A204.1 (cell line): ENCODE measurements at regions not wholly inside any gene's neighbourhood (a gene's known extent, or its start where the extent isn't known, plus 50 kb on each side); places are given as distances from the start of the nearest gene placed in this dataset.
"Not testable (repeated sequence)": the region's sequence is repeated elsewhere in the genome, so short reads cannot be mapped to it uniquely, and the experiment has no call there.

Experiments
- FAIRE-seq: peaks from 2 replicates; lab custom pipeline; 2012; peaks lifted over from hg19 to GRCh38; lab: Jason Lieb, UNC

DNA sequence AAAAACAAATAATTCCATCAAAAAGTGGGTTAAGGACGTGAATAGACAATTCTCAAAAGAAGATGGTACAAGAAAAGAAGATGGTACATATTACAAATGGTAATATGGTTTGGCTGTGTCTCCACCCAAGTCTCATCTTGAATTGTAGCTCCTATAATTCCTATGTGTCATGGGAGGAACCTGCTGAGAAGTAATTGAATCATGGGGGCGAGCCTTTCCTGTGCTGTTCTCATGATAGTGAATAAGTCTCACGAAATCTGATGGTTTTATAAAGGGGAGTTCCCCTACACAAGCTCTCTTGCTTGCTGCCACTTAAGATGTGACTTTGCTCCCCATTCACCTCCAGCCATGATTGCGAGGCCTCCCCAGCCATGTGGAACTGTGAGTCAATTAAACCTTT, 172.9 kb downstream of the C11orf91 start:
- FAIRE-seq, result not testable (repeated sequence)

DNA sequence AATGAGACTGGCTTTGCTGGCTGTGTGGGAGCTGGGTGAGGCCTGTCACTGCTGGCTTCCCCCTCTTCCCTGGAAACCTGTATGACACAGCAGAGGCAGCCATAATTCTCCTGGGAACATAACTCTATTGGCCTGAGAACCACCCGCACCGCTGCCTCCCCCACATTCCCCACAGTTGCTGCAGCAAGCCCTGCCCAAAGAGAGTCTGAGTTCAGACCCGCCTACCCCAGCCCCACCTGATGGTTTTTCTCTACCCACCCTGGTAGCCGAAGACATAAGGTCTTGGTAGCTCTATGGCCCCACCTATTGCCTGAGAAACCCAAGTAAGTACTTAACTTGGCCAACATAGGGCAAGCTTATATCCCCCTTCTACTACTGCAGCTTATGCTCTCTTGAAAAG, 174.8 kb downstream of the C11orf91 start:
- FAIRE-seq, result no peak

DNA sequence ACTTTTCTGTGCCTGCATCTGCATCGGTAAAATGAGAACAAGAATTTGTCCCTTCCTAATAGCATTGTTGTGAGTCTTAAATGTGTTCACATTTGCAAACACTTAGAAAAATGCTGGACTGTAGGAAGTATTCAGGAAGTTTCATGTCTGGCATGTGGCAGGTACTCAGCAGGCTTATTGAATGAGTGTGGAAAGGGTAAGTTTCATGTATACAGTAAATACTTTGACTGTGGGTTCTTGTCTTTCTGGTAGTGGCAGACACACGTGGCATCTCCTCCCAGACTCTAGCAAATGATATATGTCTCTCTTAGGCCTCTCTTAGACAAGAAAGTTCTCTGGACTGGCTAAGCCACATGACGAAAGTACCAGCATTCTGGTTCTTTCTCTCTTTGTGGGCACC, 179.2 kb downstream of the C11orf91 start:
- FAIRE-seq, result no peak

DNA sequence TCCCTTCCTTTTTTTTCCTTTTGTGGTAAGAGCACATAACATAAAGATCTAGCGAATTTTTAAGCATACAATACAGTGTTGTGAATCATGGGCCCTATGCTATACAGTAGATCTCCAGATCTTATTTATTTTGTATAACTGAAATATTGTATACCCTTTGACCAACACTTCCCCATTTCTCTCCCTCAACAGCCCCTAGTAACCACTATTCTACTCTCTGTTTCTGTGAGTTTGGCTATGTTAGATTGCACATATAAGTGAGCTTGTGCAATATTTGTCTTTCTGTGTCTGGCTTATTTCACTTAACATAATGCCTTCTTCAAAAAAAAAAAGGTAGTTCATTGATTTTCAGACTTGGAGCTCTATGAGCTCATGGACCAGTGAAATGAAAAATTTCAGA, 180.5 kb downstream of the C11orf91 start:
- no peak for FAIRE-seq

DNA sequence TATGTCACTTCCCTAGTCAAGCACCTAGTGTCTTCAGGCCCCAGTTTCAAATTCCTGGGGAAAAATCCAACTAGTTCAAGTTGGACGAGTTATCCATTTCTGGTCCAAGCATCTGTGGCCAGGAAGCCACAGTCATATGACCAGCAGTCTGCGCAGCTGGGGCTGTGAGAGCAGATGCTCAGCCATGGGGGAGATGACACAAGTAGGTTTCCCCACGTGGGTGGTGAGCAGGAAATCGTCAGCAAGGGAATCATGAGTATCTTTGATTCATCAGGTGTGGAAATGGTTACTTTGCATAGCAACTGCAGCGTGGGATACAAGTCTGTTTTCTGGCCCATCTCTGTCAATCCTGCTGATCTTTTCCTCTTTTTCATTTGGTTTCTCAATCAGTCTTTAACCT, 185.3 kb downstream of the C11orf91 start:
- FAIRE-seq, result no peak

DNA sequence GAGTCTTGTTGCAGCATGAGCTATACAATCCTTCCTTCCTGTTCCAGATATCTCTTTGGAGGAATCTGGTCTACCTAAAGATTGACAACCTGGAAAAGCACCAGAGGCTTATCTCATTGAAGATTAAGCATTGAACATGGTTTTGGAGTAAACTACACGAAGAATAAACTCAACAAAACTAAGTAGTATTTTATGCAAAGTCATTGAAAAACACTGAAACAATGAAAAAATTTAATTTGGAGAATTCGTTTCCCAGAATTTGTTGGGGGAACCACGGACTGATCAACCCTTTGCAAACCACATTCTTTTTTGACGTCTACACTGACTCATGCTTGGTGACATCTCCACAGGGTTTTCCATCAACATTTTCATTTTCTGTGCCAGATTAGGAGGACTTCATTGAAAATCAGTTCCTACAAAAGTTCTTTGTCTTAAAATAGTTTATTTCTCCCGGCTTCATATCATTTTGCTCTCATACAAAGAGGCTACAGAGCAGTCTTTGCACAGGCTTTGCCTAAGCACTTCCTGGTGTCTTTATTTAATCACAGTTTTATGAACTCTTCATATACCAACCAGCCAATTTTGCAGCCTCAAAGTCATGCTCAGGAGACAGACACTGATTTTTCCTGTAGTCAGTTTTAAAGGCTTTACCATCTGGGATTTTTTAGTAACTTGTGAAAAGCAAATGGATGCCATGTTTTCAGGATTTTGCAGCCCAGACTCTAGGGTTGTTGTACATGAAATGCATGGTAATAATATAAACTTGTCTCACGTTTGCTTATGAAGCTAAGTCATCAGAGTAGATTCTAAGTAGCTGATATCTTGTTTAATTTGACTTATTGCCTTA, 186.3 kb downstream of the C11orf91 start:
- FAIRE-seq, result no peak

DNA sequence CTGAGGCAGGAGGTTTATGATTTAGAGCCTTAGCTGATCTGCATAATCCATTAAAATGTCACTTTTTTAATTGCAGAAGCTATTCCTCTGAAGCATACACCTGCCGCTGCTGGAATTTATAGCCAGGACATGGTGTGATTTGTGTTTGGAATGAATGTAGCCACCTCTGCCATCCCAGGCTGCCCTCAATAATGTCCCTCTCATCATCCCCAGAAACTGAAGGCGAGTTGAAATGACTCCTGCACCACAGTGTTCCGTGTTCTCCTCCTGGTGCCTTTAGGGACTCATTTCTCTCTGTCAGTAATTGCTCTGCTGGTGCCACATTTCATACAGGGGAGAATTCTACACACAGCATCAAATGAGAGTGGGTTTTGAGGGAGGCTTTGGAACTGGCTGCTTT, 191.0 kb downstream of the C11orf91 start:
- FAIRE-seq, result no peak

DNA sequence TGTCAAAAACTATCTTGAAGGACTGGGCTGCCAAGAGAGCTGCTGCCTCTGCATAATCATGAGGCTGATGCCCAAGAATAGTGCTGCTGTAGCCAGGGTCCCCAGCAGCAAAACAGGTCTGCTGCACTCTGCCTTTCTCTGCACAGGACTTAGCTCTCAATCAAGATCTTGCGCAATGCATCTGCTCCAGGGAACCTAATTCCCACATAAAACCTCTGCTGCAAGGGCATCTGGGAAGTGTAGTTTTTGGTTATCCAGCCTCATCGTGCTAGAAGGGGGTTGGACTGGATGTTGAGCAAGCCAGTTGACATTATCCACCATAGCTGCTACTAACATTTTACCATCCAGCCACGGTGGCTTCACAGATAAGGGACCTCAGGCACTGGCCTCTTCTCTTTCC, 192.7 kb downstream of the C11orf91 start:
- no peak for FAIRE-seq

DNA sequence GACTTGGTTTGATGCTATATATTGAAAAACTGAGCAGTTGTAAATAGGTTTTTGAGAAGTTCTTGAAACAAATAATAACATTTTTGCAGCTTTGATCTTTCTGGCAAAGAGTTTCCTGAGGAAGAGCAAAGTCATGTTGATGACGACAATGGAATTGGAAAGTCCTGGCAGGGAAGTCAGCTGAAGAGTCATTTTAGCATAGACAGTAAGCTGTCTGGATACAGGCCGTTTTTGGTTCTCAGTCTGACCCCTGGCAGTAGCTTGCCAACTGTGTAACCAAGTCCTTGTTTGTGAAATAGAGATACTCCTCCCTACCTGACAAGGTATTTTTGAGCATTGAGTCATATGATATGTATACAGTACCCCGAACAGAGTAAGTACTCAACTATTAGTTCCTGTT, 193.3 kb downstream of the C11orf91 start:
- no peak for FAIRE-seq

DNA sequence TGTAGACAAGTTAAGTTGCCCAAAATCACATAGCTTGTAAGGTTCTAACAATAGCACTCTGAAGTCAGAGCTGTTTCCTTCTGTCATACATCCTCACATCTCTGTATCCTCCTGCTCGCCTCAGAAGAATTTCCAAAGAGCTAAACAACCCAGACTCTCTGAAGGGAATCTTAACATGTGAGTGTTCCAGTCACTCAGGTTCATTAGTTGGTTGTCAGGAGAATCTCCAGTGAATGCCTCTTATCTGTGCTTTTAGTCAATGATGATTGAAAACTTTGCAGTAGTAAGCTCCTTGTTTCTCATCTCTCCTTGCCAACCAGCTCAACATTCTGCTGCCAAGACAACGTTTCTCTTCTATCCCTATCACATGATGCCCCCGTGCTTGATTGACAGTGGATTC, 195.5 kb downstream of the C11orf91 start:
- no peak for FAIRE-seq

DNA sequence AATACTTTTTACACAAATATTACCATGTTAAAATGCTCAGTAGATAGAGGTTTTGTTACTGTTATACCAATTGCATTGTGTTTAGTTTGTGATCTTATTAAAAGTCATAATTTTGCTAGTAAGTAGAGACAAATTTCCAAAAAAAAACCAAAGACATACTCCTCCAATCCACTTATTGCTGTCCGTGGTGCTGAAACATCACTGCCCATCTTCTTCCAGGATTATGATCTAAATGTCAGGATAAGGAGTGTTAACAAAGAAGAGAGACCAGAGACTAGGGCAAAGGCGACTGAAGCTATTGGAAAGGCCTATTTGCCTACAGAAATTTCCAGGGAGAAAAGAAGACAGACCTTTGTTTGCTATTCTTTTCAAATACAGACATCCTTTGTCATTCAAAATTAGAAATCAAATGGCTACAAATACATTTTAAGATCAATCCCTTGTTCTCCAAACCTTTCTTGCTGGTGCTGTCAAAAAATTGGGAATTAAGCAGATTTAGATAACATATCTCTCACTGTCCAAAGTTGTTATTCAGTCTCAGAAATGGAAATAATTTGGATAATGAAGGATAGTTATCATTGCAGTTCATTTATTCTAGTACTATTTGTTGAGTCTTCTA, 199.7 kb downstream of the C11orf91 start:
- peak; percentile 30 for FAIRE-seq

DNA sequence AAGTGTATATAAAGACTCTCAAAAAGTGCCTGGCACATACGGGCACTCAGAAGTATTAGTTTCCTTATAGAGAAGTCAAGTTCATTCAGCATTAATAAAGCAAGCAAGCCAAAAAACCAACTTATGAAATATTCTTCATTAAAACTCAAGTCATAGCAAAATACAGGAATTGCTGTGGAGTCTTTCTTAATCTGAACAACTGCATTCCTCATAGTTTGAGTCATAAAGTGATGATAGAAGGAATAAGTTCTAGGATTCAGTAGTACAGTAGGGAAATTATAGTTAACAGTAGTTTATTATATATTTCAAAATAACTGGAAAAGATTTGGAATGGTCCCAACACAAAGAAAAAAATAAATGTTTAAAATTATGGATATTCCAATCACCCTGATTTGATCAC, 200.3 kb downstream of the C11orf91 start:
- no peak for FAIRE-seq

DNA sequence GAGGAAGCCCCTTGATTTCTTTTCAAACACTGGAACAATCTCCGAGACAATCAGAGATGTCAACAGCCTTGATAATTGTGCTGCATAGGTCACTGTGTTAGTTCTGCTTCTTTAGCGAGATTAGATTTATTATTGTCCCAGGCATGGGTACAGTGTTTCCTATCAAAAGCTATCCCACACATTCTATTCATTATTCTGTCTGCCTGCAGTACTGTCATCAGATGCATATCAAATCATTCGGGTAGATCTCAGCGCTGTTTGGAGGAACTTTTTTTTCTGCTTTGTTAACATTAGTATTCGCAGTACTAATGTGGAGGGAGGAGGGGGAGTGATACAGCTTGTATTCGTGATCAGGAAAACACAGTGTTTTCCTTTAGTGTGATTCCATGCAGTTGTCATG, 208.0 kb downstream of the C11orf91 start:
- FAIRE-seq, result no peak

DNA sequence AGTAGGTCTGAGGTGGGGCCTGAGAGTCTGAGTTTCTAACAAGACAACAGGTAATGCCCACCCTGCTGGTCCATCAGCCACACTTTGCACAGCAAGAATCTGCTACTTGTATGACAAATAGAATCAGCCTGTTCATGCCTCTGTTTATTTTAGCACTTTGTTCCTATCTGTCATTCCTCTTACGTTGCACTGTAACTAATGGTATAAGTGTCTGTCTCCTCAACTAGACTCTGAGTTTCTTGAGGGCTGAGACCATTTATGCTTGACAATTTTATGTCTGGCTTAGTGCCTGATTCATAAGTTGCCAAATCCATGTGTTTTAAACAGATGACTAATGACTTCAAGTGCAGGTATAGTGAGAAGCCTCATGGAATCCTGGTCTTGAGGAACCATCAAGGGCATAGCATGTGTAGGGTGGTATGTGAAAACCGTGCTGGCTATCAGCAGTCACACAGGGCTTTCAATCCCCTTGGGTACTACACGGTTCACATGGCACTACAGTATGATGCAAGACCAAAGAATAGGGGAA, 209.7 kb downstream of the C11orf91 start:
- FAIRE-seq, result no peak

DNA sequence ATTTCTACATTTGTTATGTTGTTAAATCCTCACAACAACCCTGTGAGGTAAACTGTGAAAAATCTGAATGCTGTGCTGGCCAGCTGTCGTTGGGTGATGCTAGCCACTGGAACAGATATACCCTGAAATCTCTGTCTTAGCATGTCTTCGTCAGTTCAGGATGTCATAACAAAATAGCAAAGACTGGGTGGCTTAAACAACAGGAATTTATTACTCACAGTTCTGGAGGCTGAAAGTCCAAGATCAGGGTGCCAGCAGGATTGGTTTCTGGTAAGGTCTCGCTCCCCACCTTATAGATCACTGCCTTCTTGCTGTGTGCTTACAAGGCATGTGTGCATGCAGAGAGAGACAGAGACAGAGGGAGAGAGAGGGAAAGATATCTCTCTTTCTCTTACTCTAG, 211.7 kb downstream of the C11orf91 start:
- no peak for FAIRE-seq

DNA sequence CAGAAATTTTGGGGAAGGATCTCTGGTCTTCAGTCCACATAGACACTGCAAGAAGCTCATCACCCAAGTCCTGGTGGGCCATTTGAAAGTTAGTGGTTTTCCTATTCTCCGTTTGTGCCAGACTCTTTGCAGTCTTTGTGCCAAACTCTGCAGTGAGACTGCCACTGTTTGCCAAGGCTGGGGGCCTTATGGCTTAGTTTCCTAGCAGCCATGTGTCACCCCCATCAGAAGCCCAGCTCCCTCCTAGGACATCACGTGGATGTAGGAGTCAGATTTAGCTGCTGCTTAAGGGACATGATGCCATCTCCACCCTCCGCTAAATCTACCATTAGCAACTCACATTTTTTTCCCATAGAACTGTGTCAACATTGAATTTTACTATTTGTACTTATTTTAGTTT, 220.0 kb downstream of the C11orf91 start:
- FAIRE-seq, result no peak

DNA sequence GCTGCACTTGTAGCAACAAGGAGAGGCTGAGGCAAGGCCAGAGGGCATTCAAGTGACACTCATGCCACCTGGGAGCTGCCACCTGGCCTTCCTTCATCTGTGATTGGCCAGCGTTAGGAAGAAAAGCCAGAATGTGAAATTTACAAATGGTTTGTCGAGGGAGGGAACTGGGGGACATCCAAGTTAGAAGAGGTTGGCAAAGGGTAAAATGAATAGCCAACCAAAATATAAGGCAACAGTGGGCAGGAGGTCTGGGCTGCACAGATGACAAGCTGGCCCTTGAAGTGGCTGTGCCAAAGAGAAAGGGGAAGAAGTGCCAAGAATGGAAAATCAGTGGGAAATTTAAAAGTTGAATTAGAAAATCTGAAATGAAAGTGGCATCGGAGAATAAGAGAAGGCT, 221.4 kb downstream of the C11orf91 start:
- no peak for FAIRE-seq

DNA sequence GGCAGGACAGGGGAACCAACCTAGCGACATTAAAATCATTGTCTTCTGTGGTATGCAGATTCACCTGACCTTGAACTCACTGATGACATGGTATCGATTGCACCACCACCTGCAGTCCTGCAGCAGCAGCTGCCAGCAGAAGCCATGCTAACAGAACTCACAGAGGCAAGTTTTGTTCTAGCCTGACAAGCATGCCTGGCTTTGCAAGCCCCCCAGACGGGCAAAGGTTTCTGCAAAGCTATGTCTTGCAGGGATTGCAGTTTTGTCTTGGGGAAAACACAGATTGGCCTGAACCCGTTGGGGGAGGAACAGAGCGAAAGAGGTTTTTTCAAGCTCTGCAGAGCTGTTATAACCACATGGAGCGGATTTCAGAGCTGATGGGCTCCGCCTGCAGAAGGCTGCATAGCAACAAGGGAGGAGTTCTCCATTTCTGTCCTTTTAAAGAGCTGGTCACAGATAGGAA, 221.0 kb downstream of the HIPK3 start:
- no peak for FAIRE-seq

DNA sequence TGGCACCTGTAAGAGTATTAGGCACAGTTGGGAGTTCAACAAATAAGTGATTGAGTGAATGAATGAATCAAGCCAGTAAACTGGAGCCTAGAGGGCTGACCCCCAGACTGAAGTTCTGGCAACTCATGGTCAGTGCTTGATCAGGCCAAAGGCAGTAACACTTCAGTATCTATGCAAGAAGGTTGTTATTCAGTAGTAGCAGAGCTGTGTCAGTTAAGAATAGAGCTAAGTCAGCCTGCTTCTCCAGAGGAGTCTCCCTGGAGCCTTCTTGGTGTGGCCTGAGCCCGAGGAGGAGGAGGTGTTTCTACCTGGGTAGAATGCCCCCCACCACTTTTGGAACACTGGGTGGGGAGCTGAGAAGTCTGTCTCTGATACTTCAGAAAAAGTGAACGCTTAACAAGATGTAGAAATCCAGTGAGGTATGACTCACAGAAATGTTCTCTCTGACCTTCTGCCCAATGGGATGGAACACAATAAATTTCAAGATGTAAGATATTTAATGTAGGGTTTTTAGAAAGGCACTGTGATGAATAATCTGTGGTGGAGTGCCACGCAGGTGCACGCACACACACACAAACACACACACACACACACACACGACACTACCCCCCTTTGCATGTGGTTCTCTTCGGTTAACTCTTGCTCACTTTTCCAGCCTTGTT, 219.9 kb downstream of the HIPK3 start:
- FAIRE-seq, result no peak

DNA sequence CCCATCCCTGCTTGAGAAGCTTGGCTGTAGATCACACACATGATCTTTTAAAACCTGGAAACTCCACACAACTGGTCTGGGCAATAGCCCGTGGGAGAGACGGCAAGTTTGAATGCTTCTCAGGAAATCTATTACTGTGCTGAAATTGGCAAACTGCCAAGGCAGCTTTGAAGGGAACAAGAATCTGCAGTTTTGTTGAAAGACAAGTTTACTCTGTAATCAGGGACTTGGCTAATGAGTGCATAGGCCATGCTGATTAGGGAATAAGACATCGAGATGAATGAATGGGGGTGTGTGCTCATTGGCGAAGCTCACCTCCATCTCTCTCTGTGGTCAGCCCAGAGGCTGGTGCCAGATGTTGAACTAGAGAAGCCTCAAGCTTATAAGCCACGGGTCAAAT, 218.8 kb downstream of the HIPK3 start:
- FAIRE-seq, result no peak

DNA sequence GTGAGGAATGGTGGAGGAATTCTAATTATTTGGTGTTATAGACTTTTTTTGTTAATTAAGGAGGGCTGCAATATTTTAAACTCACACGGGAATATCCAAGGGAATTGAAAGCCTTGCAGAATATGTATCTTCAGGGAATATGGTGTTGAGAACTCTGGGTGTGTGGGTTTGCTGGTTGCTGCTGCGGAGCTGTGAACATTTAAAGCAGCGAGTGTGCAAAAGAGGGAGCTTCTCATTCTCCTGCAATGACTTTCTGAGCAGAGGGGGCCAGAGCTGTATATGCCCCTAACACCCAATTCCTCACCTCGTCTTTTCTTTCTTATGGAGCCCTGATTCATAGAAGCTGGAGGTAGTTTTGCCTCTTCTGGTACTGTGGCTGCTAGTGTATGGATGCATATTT, 217.7 kb downstream of the HIPK3 start:
- no peak for FAIRE-seq

DNA sequence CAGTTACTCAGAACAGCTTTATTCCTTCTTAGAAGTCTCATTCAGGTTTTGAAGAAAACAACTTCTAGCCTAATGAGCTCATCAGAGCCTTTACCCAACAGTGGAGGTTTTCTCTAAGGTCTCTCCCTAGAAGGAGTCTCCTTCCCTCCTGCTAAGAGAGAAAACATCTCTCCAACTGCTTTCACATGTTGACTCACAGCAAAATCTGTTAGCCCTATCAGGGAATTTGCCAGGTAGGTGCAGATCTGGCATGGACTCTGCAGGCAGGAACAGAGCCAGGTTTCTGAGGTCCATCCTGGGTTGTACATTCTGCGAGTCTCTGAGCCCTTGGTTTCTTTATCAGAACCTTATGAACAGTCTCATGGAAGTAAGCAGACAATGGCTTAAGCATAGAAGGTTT, 214.4 kb downstream of the HIPK3 start:
- no peak for FAIRE-seq

DNA sequence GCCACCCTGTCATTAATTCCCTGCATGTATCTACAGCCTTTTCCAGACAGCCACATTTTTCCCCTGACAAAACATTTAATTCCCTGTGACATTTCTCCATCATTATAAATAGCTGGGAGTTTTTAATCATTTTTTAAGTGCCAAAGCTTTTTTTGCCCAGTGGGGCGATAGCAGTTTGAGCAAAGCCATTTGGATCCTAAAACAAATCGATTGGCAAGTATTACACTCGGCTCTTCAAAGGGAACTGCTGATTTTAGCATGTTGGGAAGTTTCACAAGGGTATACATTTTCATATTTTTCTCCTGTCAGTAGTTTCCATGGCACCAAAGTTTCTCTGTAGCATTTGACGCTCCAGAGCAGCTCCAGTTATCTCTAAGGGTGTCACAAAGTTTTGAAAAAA, 210.8 kb downstream of the HIPK3 start:
- FAIRE-seq, result no peak
